Neural cell (in vitro differentiated cells): ENCODE measurements at regions not wholly inside any gene's neighbourhood (a gene's known extent, or its start where the extent isn't known, plus 50 kb on each side); places are given as distances from the start of the nearest gene placed in this dataset.

Experiments
- H2AFZ ChIP-seq: fragments of 200-600, 300-800 bp; sonication (generic), shearing (Covaris generic); 2 replicates; pipeline ENCODE4 v1.6.0; 2014; ENCODE audit warnings: low read depth, mild to moderate bottlenecking, antibody characterized with exemption, low read length, moderate library complexity
- H3F3A ChIP-seq: fragments of 200-600 bp; shearing (Covaris generic); 2 replicates; pipeline ENCODE4 v1.6.1; 2016; ENCODE audit warnings: mild to moderate bottlenecking, moderate library complexity, mixed read lengths, antibody characterized with exemption, low read length; ENCODE audit not compliant: insufficient read depth, poor library complexity, severe bottlenecking
- H3K27ac ChIP-seq: fragments of 200-600, 300-800 bp; sonication (generic), shearing (Covaris generic); 2 replicates; pipeline ENCODE4 v1.5.1; 2014; ENCODE audit warnings: mild to moderate bottlenecking, low read length, moderate library complexity
- H3K27me3 ChIP-seq: fragments of 300-800, 200-600 bp; sonication (generic), shearing (Covaris generic); 2 replicates; pipeline ENCODE4 v1.6.0; 2014; ENCODE audit warnings: mild to moderate bottlenecking, low read depth, low read length, moderate library complexity; ENCODE audit not compliant: insufficient read depth
- H3K36me3 ChIP-seq: fragments of 300-800, 200-600 bp; sonication (generic), shearing (Covaris generic); 2 replicates; pipeline ENCODE4 v1.5.1; 2014; ENCODE audit warnings: mild to moderate bottlenecking, antibody characterized with exemption, low read length, moderate library complexity; ENCODE audit not compliant: insufficient read depth
- H3K4me2 ChIP-seq: fragments of 300-800, 200-600 bp; sonication (generic), shearing (Covaris generic); 2 replicates; pipeline ENCODE4 v1.6.0; 2014; ENCODE audit warnings: mild to moderate bottlenecking, low read length
- H3K4me3 ChIP-seq: fragments of 300-800, 200-600 bp; sonication (generic), shearing (Covaris generic); 2 replicates; pipeline ENCODE4 v1.5.1; 2014; ENCODE audit warnings: mild to moderate bottlenecking, low read length, moderate library complexity
- H3K79me2 ChIP-seq: fragments of 200-600 bp; shearing (Covaris generic); replicated peaks from 2 replicates; pipeline ENCODE4 v1.6.0; 2014; ENCODE audit warnings: mild to moderate bottlenecking, low read length, moderate library complexity; ENCODE audit not compliant: insufficient read depth
- H3K9ac ChIP-seq: fragments of 300-800, 200-600 bp; sonication (generic), shearing (Covaris generic); 2 replicates; pipeline ENCODE4 v1.6.1; 2016; ENCODE audit warnings: mild to moderate bottlenecking, low read length, mixed read lengths
- H3K9me2 ChIP-seq: fragments of 200-600 bp; shearing (Covaris generic); 2 replicates; pipeline ENCODE4 v1.6.1; 2016; ENCODE audit warnings: mild to moderate bottlenecking, low read length, mixed read lengths; ENCODE audit not compliant: insufficient read depth
- H3K9me3 ChIP-seq: fragments of 200-600, 300-800 bp; sonication (generic), shearing (Covaris generic); 2 replicates; pipeline ENCODE4 v1.6.1; 2016; ENCODE audit warnings: mild to moderate bottlenecking, mixed run types, low read length, moderate library complexity, mixed read lengths
- H4K20me1 ChIP-seq: fragments of 200-600 bp; shearing (Covaris generic); 2 replicates; pipeline ENCODE4 v1.6.1; 2016; ENCODE audit warnings: mild to moderate bottlenecking, mixed run types; ENCODE audit not compliant: insufficient read depth
- EP300 ChIP-seq: fragments of 450-650 bp; conservative IDR thresholded peaks from 2 replicates; pipeline ENCODE4 v1.6.1; 2014; ENCODE audit warnings: antibody characterized with exemption, mild to moderate bottlenecking, moderate library complexity; ENCODE audit not compliant: poor library complexity, severe bottlenecking
- EZH2 ChIP-seq: fragments of 200-600, 300-800 bp; shearing (Covaris generic), sonication (generic); IDR thresholded peaks from 2 replicates; pipeline ENCODE4 v1.6.1; 2014; ENCODE audit warnings: antibody characterized with exemption, low read length, borderline replicate concordance, mild to moderate bottlenecking; ENCODE audit not compliant: insufficient read depth, poor library complexity, severe bottlenecking
- MXI1 ChIP-seq: fragments of 450-650 bp; conservative IDR thresholded peaks from 2 replicates; pipeline ENCODE4 v1.6.1; 2014; ENCODE audit warnings: antibody characterized with exemption, mild to moderate bottlenecking; ENCODE audit not compliant: poor library complexity, severe bottlenecking
- POLR2AphosphoS5 ChIP-seq: IDR thresholded peaks from 2 replicates; pipeline ENCODE4 v1.6.1; 2012
- REST ChIP-seq: IDR thresholded peaks from 2 replicates; pipeline ENCODE4 v1.6.1; 2012; ENCODE audit warnings: borderline replicate concordance
- SMC3 ChIP-seq: fragments of 450-650 bp; conservative IDR thresholded peaks from 2 replicates; pipeline ENCODE4 v1.6.1; 2014; ENCODE audit warnings: antibody characterized with exemption, mild to moderate bottlenecking, moderate library complexity; ENCODE audit not compliant: poor library complexity
- TF ChIP-seq, protein P1 (sequence below): fragments of 450-650 bp; IDR thresholded peaks from 2 replicates; pipeline ENCODE4 v1.5.1; 2014; ENCODE audit warnings: antibody characterized with exemption, mild to moderate bottlenecking, moderate library complexity; ENCODE audit not compliant: poor library complexity, severe bottlenecking

DNA sequence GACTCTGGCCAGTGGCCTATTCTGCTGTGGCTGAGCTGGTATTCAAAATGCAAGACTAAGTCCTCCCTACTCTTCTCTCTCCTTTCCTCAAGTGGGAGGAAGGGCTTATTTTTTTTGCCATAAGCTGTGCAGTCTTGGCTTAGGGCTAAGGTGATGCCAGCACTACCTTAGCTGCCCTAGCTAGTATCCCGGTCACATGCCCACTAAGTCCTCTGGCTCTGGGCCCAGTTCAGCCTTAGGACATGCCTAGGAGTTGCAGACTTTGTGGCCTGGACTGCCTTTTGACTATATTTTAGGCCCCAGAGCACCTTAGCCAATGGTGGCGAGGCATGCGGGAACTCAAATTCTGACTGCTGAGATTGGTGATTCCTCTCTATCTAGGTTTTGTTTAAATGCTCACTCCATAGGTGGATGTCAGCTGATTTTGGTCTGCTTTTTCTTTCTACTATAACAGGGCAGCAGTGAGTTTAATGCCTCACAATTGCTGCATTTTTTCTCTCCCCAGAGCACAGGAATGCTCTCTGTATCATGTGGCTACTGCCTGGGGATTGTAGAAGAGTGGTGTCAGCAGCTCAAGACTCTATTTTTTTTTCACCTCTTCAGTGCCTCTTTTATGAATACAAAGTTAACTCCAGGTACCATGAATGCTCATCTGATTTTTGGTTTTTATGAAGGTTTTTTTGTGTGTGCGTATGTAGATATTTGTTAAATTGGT, 472.9 kb upstream of the GRID2 start:
- Histone ChIP-seq H2AFZ (no peak overlapping the region), H3K9ac (no peak overlapping the region), H3K4me3 (no peak overlapping the region), H3K27me3 (no peaks in the 10 kb centered on the region), H3K36me3 (no peaks in the 10 kb centered on the region), H4K20me1 (no peaks in the 10 kb centered on the region), H3F3A (no peaks in the 10 kb centered on the region), H3K4me2 (no peak overlapping the region), H3K9me2 (no peaks in the 10 kb centered on the region), H3K27ac (no peak overlapping the region), H3K79me2 (no peaks in the 10 kb centered on the region), H3K9me3 (peaks cover 5% of the 10 kb centered on the region)
- TF ChIP-seq, protein P1, sequence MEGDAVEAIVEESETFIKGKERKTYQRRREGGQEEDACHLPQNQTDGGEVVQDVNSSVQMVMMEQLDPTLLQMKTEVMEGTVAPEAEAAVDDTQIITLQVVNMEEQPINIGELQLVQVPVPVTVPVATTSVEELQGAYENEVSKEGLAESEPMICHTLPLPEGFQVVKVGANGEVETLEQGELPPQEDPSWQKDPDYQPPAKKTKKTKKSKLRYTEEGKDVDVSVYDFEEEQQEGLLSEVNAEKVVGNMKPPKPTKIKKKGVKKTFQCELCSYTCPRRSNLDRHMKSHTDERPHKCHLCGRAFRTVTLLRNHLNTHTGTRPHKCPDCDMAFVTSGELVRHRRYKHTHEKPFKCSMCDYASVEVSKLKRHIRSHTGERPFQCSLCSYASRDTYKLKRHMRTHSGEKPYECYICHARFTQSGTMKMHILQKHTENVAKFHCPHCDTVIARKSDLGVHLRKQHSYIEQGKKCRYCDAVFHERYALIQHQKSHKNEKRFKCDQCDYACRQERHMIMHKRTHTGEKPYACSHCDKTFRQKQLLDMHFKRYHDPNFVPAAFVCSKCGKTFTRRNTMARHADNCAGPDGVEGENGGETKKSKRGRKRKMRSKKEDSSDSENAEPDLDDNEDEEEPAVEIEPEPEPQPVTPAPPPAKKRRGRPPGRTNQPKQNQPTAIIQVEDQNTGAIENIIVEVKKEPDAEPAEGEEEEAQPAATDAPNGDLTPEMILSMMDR, result no peak
- no peak for TF ChIP-seq MXI1
- no peak for TF ChIP-seq EP300
- no peak for TF ChIP-seq REST
- TF ChIP-seq SMC3, result no peak
- TF ChIP-seq POLR2AphosphoS5, result no peak

- peaks cover 5% of the 10 kb centered on the region for H3K9me3 ChIP-seq
- H3K4me3 ChIP-seq, result no peak overlapping the region
- no peak overlapping the region for H3K27ac ChIP-seq
- no peaks in the 10 kb centered on the region for H3F3A ChIP-seq
- no peak overlapping the region for H3K4me2 ChIP-seq
- no peaks in the 10 kb centered on the region for H3K27me3 ChIP-seq
- H3K9ac ChIP-seq, result no peak overlapping the region
- no peaks in the 10 kb centered on the region for H3K9me2 ChIP-seq
- no peaks in the 10 kb centered on the region for H3K36me3 ChIP-seq
- no peaks in the 10 kb centered on the region for H4K20me1 ChIP-seq
- no peaks in the 10 kb centered on the region for H3K79me2 ChIP-seq
- TF ChIP-seq POLR2AphosphoS5 (no peak), EZH2 (no peak), REST (no peak)
- no peak overlapping the region for H2AFZ ChIP-seq
Measured at GRCh38 chr4:91837608-91838029, 466.1 kb upstream of the GRID2 start.
